ENCODE measurements at regions not wholly inside any gene's neighbourhood (a gene's known extent, or its start where the extent isn't known, plus 50 kb on each side); places are given as distances from the start of the nearest gene placed in this dataset.
A peak's percentile ranks its signal among the peaks of the same experiment; 100 is the strongest.

DNA sequence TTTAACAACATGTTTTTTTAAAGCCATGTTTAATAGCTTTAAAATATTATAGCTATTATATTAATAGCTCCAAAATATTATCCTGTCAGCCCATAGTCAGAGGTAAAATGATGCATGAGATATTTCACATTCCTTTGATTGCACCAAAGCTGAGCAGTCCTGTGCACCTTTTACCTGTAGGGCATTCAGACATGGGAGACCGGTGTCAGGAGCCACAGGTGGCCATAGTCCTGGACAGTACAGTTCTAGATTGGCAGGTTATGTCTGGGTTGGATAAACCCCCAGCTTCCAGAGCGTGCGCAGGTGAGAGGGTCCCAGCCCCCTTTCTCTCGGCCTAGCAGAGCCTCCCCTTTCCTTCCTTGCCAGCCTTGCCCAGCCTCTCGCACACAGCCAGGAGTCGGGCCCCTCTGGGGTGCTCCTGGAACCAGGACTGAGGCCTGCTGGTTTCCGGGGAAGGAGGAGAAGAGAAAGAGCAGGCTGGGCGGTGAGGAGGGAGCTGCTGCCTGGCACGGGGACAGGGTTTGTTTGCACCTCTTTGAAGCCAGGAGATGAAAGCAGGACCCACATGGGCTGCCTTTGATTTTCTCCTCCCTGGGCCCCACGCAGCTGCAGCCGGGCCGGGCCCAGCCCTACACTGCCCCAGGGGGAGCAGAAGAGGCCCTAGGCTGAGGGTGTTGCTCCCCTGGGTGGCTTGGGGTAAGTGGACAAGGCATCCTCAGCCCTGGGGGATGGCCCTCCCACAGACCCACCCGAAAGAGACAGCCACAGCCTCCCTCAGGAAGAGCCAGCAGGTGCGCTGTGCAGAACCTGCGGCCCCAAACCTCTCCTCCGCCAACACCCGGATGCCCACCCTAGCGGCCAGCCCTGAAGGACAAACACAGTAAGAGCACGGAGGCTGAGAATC is 75.2 kb upstream of the TARDBP start:
- no peaks in the 10 kb centered on the region for H3K27me3 ChIP-seq (ENCODE audit: control insufficient read depth in 1 of 2, insufficient read depth in 2 of 2, low read length in 2 of 2)
- no peaks in the 10 kb centered on the region for H3K9me3 ChIP-seq (ENCODE audit: control insufficient read depth in 1 of 2, low read length in 2 of 2)
- H3K27ac ChIP-seq (ENCODE audit: low read depth, low read length): no peak overlapping the region
- H3K9ac ChIP-seq (ENCODE audit: low read depth in 1 of 2, low read length in 2 of 2): no peak overlapping the region
- H3K4me3 ChIP-seq (ENCODE audit: low read depth in 1 of 2, low read length in 2 of 2): no peak overlapping the region
- peaks cover 12 to 22% of the 10 kb centered on the region in 2 donors for H3K4me1 ChIP-seq (ENCODE audit: control insufficient read depth in 1 of 2, insufficient read depth in 2 of 2, low read length in 2 of 2)
- H3K36me3 ChIP-seq (ENCODE audit: control insufficient read depth in 1 of 2, insufficient read depth in 2 of 2, low read length in 2 of 2): no peaks in the 10 kb centered on the region

DNA sequence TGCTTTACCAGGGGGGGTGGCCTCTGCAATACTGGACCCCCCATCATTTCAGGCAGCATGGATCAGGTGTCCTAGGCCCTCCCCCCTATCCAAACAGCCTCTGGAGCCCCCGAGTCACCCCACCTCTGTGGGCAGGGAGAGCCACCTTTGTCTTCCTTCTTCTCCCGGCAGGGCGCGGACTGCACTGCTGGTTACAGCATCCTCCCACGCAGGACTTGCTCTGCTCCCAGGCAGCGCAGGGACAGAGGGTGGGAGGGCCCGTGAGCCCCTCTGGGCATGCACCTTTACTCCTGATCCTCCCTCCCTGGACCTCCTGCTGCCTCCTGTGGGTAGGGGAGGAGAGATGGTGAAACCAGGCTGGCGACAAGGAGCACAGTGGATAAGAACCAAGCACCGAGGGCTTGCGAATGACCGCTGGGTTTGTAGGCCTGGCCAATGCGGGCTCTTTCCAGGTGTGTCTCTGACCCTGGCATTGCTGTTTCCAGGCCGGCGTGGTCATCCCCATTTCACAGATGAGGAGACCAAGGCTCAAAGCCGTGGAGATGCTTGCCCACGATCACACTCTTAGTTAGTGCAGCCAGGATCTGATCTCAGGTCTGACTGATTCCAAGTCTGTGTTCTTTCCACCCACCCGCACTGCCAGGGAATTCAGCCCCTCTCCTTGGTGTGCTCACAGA is 73.6 kb upstream of the TARDBP start:
- no peaks in the 10 kb centered on the region for H3K9me3 ChIP-seq (ENCODE audit: control insufficient read depth in 1 of 2, low read length in 2 of 2)
- peaks cover 20 to 38% of the 10 kb centered on the region in 2 donors for H3K4me1 ChIP-seq (ENCODE audit: control insufficient read depth in 1 of 2, insufficient read depth in 2 of 2, low read length in 2 of 2)
- no peak overlapping the region for H3K27ac ChIP-seq (ENCODE audit: low read depth, low read length)
- no peak overlapping the region for H3K4me3 ChIP-seq (ENCODE audit: low read depth in 1 of 2, low read length in 2 of 2)
- H3K36me3 ChIP-seq (ENCODE audit: control insufficient read depth in 1 of 2, insufficient read depth in 2 of 2, low read length in 2 of 2): no peaks in the 10 kb centered on the region
- H3K9ac ChIP-seq (ENCODE audit: low read depth in 1 of 2, low read length in 2 of 2): no peak overlapping the region
- no peaks in the 10 kb centered on the region for H3K27me3 ChIP-seq (ENCODE audit: control insufficient read depth in 1 of 2, insufficient read depth in 2 of 2, low read length in 2 of 2)

DNA sequence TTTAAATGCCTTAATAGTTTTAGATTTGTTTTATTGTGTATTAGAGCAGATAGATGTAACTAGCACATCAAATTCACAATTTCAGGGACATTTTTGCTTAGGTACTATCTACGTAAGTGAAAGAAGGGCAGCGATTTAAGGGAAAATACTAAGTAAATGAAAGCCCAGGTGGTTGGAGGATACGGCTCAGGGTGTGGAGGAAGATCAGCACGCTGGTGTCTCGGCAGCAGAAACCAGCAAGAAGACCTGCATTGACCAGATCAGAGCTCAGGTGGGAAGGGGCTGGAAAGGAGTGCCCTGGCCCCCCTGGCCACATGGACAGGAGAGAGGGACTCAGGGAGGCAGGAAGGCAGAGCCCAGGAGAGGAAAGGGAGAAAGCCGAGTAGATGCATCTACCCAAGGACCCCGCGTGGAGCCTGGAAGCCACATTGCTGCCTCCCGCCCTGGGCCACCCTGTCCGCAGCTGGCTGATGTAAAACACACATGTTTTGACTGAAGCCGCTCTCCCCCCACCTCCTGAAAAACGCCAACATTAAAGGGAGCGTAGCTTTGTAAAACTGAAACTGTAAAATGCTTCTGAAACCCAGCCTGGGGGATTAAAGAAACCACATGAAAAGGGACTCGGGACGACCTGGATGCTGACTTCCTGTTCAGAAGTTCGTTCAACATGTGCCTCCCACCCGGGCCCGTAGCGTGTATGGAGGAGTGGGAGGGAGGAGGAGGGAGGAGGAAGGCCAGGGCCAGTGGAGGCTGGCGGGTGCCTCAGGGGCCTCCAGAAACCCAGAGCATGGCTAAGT is 72.6 kb upstream of the TARDBP start:
- Histone ChIP-seq H3K27me3 (ENCODE audit: control insufficient read depth in 1 of 2, insufficient read depth in 2 of 2, low read length in 2 of 2) (peaks cover 3% of the 10 kb centered on the region in 2 donors), H3K27ac (ENCODE audit: low read depth, low read length) (no peak overlapping the region), H3K4me1 (ENCODE audit: control insufficient read depth in 1 of 2, insufficient read depth in 2 of 2, low read length in 2 of 2) (peaks cover 29 to 47% of the 10 kb centered on the region in 2 donors), H3K9me3 (ENCODE audit: control insufficient read depth in 1 of 2, low read length in 2 of 2) (no peaks in the 10 kb centered on the region), H3K9ac (ENCODE audit: low read depth in 1 of 2, low read length in 2 of 2) (no peak overlapping the region), H3K4me3 (ENCODE audit: low read depth in 1 of 2, low read length in 2 of 2) (peak overlapping the region in 1 of 2 donors; percentile 29), H3K36me3 (ENCODE audit: control insufficient read depth in 1 of 2, insufficient read depth in 2 of 2, low read length in 2 of 2) (no peaks in the 10 kb centered on the region)

DNA sequence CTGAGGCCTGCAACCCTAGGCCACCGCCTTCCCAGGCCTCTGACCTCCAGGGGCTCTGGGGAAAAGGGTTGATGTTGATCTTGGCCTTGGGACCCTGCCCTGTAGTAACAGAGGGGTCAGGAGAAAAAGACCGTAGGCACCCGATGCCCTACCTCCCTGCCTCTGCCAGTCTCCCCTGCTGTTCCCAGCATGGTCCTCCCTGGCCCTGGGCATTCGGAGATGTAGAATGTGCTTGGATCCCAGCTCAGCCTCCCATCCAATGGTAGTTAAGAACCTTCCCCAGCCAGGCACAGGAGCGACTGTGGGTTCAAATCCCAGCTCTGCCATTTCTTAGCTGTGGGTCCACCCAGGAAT is 72.0 kb upstream of the TARDBP start:
- no peaks in the 10 kb centered on the region for H3K36me3 ChIP-seq (ENCODE audit: control insufficient read depth in 1 of 2, insufficient read depth in 2 of 2, low read length in 2 of 2)
- H3K4me1 ChIP-seq (ENCODE audit: control insufficient read depth in 1 of 2, insufficient read depth in 2 of 2, low read length in 2 of 2): peaks cover 29 to 47% of the 10 kb centered on the region in 2 donors
- peaks cover 3% of the 10 kb centered on the region in 2 donors for H3K27me3 ChIP-seq (ENCODE audit: control insufficient read depth in 1 of 2, insufficient read depth in 2 of 2, low read length in 2 of 2)
- H3K27ac ChIP-seq (ENCODE audit: low read depth, low read length): no peak overlapping the region
- H3K4me3 ChIP-seq (ENCODE audit: low read depth in 1 of 2, low read length in 2 of 2): peak overlapping the region in 1 of 2 donors; percentile 29
- H3K9ac ChIP-seq (ENCODE audit: low read depth in 1 of 2, low read length in 2 of 2): no peak overlapping the region
- H3K9me3 ChIP-seq (ENCODE audit: control insufficient read depth in 1 of 2, low read length in 2 of 2): no peaks in the 10 kb centered on the region

DNA sequence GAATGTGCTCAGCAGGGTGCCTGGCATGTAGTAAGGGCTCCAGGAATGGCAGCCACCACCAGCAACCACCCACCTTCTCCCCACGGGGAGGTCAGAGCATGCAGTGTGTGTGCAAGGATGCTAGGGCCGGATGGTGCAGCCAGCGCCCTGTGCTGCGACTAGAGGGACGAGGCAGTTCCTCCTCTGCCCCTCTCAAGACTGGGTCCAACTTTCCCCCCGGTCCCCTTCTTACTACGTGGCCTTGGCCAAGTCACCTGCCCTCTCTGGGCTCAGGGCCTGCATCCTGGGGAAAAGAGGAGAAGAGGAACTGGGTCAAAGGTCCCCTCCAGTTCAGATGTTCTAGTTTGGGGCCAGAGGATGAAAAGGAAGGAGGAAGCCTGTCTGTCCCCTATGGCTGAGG is 71.6 kb upstream of the TARDBP start:
- Histone ChIP-seq H3K9me3 (ENCODE audit: control insufficient read depth in 1 of 2, low read length in 2 of 2) (no peaks in the 10 kb centered on the region), H3K36me3 (ENCODE audit: control insufficient read depth in 1 of 2, insufficient read depth in 2 of 2, low read length in 2 of 2) (no peaks in the 10 kb centered on the region), H3K27me3 (ENCODE audit: control insufficient read depth in 1 of 2, insufficient read depth in 2 of 2, low read length in 2 of 2) (peaks cover 3% of the 10 kb centered on the region in 2 donors), H3K9ac (ENCODE audit: low read depth in 1 of 2, low read length in 2 of 2) (no peak overlapping the region), H3K4me1 (ENCODE audit: control insufficient read depth in 1 of 2, insufficient read depth in 2 of 2, low read length in 2 of 2) (peaks cover 29 to 47% of the 10 kb centered on the region in 2 donors), H3K27ac (ENCODE audit: low read depth, low read length) (no peak overlapping the region), H3K4me3 (ENCODE audit: low read depth in 1 of 2, low read length in 2 of 2) (no peak overlapping the region)

DNA sequence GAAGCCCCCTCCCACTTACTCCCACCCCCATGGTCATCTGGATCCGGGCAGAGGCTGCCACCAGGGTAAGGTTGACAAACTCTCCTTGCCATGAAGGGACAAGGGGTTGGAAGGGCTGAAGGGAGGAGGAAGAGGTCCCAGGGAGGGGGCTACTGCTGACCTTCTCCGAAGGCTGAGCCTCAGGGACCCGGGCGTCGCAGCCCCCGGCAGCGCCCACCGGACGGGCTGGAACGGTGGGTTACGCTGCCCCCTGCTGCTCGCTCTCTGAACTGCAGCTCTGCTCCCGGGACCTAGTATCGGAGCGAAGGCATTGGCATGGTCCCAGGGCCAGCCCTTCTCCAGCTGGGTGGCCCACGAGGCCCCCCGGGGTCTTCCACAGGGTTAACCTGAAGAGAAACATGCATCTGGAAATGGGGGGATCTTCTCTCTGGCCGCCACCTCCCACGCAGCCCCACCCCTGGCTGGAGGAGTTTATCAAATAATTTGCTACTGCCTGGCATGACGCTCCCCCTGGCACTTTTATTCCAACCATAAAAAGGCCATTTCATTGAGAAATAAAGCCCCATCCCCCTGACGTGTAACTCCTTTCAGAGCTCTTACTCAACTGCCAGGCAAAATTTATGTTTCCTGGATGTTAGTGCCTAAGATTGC is 70.4 kb upstream of the TARDBP start:
- Histone ChIP-seq H3K27ac (ENCODE audit: low read depth, low read length) (no peak overlapping the region), H3K9ac (ENCODE audit: low read depth in 1 of 2, low read length in 2 of 2) (no peak overlapping the region), H3K9me3 (ENCODE audit: control insufficient read depth in 1 of 2, low read length in 2 of 2) (no peaks in the 10 kb centered on the region), H3K36me3 (ENCODE audit: control insufficient read depth in 1 of 2, insufficient read depth in 2 of 2, low read length in 2 of 2) (no peaks in the 10 kb centered on the region), H3K4me3 (ENCODE audit: low read depth in 1 of 2, low read length in 2 of 2) (peak overlapping the region in 1 of 2 donors; percentile 12), H3K4me1 (ENCODE audit: control insufficient read depth in 1 of 2, insufficient read depth in 2 of 2, low read length in 2 of 2) (peaks cover 29 to 47% of the 10 kb centered on the region in 2 donors), H3K27me3 (ENCODE audit: control insufficient read depth in 1 of 2, insufficient read depth in 2 of 2, low read length in 2 of 2) (peaks cover 3% of the 10 kb centered on the region in 2 donors)

DNA sequence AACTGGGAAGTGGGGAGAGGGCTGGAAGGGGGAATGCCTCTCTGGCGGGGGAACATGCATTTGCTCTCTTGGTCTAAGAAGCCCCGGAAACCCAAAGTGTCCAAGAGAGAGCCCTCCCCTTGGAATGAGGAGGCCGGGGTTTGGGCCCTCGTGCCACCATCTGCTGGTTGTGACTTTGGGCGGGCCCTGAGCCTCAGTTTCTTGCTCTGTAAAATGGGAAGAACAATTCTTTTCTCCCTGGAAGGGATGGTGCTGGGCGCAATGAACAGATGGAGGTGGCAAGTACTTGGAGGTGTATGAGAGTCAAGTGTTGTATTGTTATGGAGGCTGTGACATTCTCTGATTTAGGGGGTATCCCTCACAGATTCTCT is 69.9 kb upstream of the TARDBP start:
- Histone ChIP-seq H3K27me3 (ENCODE audit: control insufficient read depth in 1 of 2, insufficient read depth in 2 of 2, low read length in 2 of 2) (peaks cover 3% of the 10 kb centered on the region in 2 donors), H3K4me3 (ENCODE audit: low read depth in 1 of 2, low read length in 2 of 2) (no peak overlapping the region), H3K4me1 (ENCODE audit: control insufficient read depth in 1 of 2, insufficient read depth in 2 of 2, low read length in 2 of 2) (peaks cover 29 to 47% of the 10 kb centered on the region in 2 donors)

DNA sequence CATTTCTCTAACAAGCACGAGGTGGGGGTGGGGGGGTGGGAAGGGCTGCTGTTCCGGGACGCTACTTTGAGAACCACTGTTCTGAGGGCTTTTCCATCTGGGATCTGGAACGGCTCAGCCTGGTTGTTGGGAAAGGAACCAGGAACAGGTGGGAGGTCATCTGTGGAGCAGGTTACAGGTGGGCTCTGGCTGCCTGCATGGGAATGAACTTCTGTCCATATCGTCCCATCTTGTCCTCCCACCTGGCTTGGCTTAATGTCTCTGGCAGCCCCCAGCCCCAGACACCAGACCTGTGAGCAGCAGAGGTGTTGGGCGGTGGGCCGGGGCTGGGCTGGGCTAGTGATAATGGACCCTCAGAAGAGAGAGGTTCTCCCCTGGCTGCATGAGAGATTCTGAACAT is 69.4 kb upstream of the TARDBP start:
- H3K27ac ChIP-seq (ENCODE audit: low read depth, low read length): no peak overlapping the region
- H3K27me3 ChIP-seq (ENCODE audit: control insufficient read depth in 1 of 2, insufficient read depth in 2 of 2, low read length in 2 of 2): peaks cover 3% of the 10 kb centered on the region in 2 donors
- H3K9ac ChIP-seq (ENCODE audit: low read depth in 1 of 2, low read length in 2 of 2): no peak overlapping the region
- H3K4me3 ChIP-seq (ENCODE audit: low read depth in 1 of 2, low read length in 2 of 2): no peak overlapping the region
- H3K9me3 ChIP-seq (ENCODE audit: control insufficient read depth in 1 of 2, low read length in 2 of 2): no peaks in the 10 kb centered on the region
- H3K36me3 ChIP-seq (ENCODE audit: control insufficient read depth in 1 of 2, insufficient read depth in 2 of 2, low read length in 2 of 2): no peaks in the 10 kb centered on the region
- H3K4me1 ChIP-seq (ENCODE audit: control insufficient read depth in 1 of 2, insufficient read depth in 2 of 2, low read length in 2 of 2): peaks cover 29 to 47% of the 10 kb centered on the region in 2 donors

More for the DNA sequence above, 69.9 kb upstream of the TARDBP start:
- H3K36me3 ChIP-seq (ENCODE audit: control insufficient read depth in 1 of 2, insufficient read depth in 2 of 2, low read length in 2 of 2): no peaks in the 10 kb centered on the region
- H3K27ac ChIP-seq (ENCODE audit: low read depth, low read length): no peak overlapping the region
- no peak overlapping the region for H3K9ac ChIP-seq (ENCODE audit: low read depth in 1 of 2, low read length in 2 of 2)
- no peaks in the 10 kb centered on the region for H3K9me3 ChIP-seq (ENCODE audit: control insufficient read depth in 1 of 2, low read length in 2 of 2)

DNA sequence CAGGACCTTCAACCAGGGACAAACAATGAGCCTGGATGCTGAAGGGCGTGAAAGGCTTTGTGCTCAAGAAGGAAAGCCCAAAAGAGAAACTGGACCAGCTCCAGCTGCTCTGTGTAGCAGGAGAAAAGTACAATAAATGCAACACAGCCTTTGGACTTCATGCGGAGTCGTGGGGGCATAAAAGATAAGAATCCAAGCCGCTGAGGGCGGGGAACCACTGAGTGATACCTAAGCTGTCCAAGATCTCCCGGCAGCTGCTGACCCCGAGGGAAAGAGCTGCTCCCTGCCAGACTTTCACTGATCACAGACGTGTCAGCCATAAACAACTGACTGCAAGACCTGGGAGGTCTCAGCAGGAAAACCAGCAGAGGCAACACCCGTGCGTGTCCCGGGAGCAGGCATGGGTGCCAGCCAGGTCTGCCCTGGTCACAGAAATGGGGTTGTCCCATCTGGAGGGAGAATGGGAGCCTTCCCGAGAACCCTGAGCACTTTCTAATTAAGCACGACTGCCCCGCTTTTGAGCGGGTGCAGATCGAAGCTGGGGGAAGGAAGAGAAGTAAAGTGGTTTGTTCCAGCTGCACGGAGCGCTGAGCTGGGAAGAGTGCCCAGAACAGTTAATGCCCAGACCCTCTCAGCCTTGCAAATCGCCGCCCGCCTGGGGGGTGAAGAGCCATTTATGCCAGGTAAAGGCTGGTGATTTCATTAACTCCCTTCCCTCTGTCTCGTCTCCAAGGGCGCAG is 68.3 kb upstream of the TARDBP start:
- peaks cover 3% of the 10 kb centered on the region in 2 donors for H3K27me3 ChIP-seq (ENCODE audit: control insufficient read depth in 1 of 2, insufficient read depth in 2 of 2, low read length in 2 of 2)
- peaks cover 29 to 47% of the 10 kb centered on the region in 2 donors for H3K4me1 ChIP-seq (ENCODE audit: control insufficient read depth in 1 of 2, insufficient read depth in 2 of 2, low read length in 2 of 2)
- peak overlapping the region; percentile 66 to 70 for H3K4me3 ChIP-seq (ENCODE audit: low read depth in 1 of 2, low read length in 2 of 2)
- H3K27ac ChIP-seq (ENCODE audit: low read depth, low read length): no peak overlapping the region
- H3K9me3 ChIP-seq (ENCODE audit: control insufficient read depth in 1 of 2, low read length in 2 of 2): no peaks in the 10 kb centered on the region
- H3K36me3 ChIP-seq (ENCODE audit: control insufficient read depth in 1 of 2, insufficient read depth in 2 of 2, low read length in 2 of 2): no peaks in the 10 kb centered on the region
- H3K9ac ChIP-seq (ENCODE audit: low read depth in 1 of 2, low read length in 2 of 2): peak overlapping the region; percentile 43 to 49

Data from duodenal mucosa (tissue), 2 donors.